IMR-90 (cell line): ENCODE measurements at regions not wholly inside any gene's neighbourhood (a gene's known extent, or its start where the extent isn't known, plus 50 kb on each side); places are given as distances from the start of the nearest gene placed in this dataset.

Experiments used
- ATAC-seq: fragments of 200-7000 bp; cut with Tn5 transposase; 2 replicates; pipeline ENCODE4 v1.9.1; 2020; ENCODE audit warnings: low read depth, mild to moderate bottlenecking, moderate library complexity
- BruUV-seq: library from RNA; stranded (reverse); fragments of 400-500 nt; replicated peaks from 2 replicates; lab custom pipeline; 2021; lab: Mats Ljungman, UMichigan
- CTCF ChIA-PET: fragments of 300-600 bp; formaldehyde crosslinking; extraction: SDS; loops from one replicate; lab custom pipeline; 2021; ENCODE audit warnings: antibody characterized with exemption; lab: Yijun Ruan, JAX
- POLR2A ChIA-PET: fragments of 300-600 bp; sonication (Branson Sonifier 250); formaldehyde crosslinking; loops from one replicate; lab custom pipeline; 2022; ENCODE audit warnings: antibody characterized with exemption; ENCODE audit not compliant: unreplicated experiment; lab: Charles Lee
- DNase-seq: peaks from one replicate; pipeline ENCODE4 v3.0.0; 2013
- H2AFZ ChIP-seq: replicated peaks from 2 replicates; pipeline ENCODE3; 2013; ENCODE audit warnings: low read length, mild to moderate bottlenecking; ENCODE audit not compliant: poor library complexity
- H2AK5ac ChIP-seq: 2 replicates; pipeline ENCODE4 v1.6.1; 2013; ENCODE audit warnings: low read depth, low read length, inconsistent platforms
- H2AK9ac ChIP-seq: replicated peaks from 2 replicates; pipeline ENCODE3; 2013; ENCODE audit warnings: mild to moderate bottlenecking, low read depth, low read length, moderate library complexity; ENCODE audit not compliant: poor library complexity
- H2BK120ac ChIP-seq: 2 replicates; pipeline ENCODE4 v1.6.1; 2013; ENCODE audit warnings: low read depth, low read length, inconsistent platforms
- H2BK15ac ChIP-seq: 3 replicates; pipeline ENCODE4 v1.6.1; 2013; ENCODE audit warnings: low read depth, low read length, inconsistent platforms
- H2BK20ac ChIP-seq: 2 replicates; pipeline ENCODE4 v1.6.1; 2013; ENCODE audit warnings: low read depth, mild to moderate bottlenecking, inconsistent platforms, low read length, moderate library complexity
- H2BK5ac ChIP-seq: 2 replicates; pipeline ENCODE4 v1.6.1; 2013; ENCODE audit warnings: mild to moderate bottlenecking, low read depth, low read length, inconsistent platforms; ENCODE audit not compliant: poor library complexity, severe bottlenecking
- H3K14ac ChIP-seq: replicated peaks from 2 replicates; pipeline ENCODE4 v1.6.1; 2013; ENCODE audit warnings: low read depth, low read length, inconsistent platforms
- H3K18ac ChIP-seq: 2 replicates; pipeline ENCODE4 v1.6.1; 2013; ENCODE audit warnings: low read depth, low read length, control low read depth
- H3K23ac ChIP-seq: 2 replicates; pipeline ENCODE4 v1.6.1; 2013; ENCODE audit warnings: low read depth, low read length, inconsistent platforms
- H3K27ac ChIP-seq: 2 replicates; pipeline ENCODE4 v1.5.1; 2013; ENCODE audit warnings: mild to moderate bottlenecking, control low read depth, low read length; ENCODE audit not compliant: insufficient read depth
- H3K27me3 ChIP-seq: 2 replicates; pipeline ENCODE4 v1.6.1; 2013; ENCODE audit warnings: low read length; ENCODE audit not compliant: control insufficient read depth, insufficient read depth
- H3K36me3 ChIP-seq: 2 replicates; pipeline ENCODE4 v1.6.1; 2013; ENCODE audit warnings: low read length, mixed read lengths; ENCODE audit not compliant: control insufficient read depth, insufficient read depth
- H3K4ac ChIP-seq: 2 replicates; pipeline ENCODE4 v1.6.1; 2013; ENCODE audit warnings: low read depth, low read length, inconsistent platforms
- H3K4me1 ChIP-seq: 2 replicates; pipeline ENCODE4 v1.6.1; 2013; ENCODE audit warnings: low read length, mixed read lengths; ENCODE audit not compliant: control insufficient read depth, insufficient read depth
- H3K4me2 ChIP-seq: 2 replicates; pipeline ENCODE4 v1.6.1; 2013; ENCODE audit warnings: low read depth, mild to moderate bottlenecking, control low read depth, low read length, moderate library complexity
- H3K4me3 ChIP-seq: 2 replicates; pipeline ENCODE4 v1.5.1; 2013; ENCODE audit warnings: low read depth, mild to moderate bottlenecking, control low read depth, low read length, moderate library complexity; ENCODE audit not compliant: insufficient read depth
- H3K56ac ChIP-seq: 2 replicates; pipeline ENCODE4 v1.6.1; 2013; ENCODE audit warnings: low read length, inconsistent platforms; ENCODE audit not compliant: insufficient read depth; ENCODE audit errors: extremely low read depth
- H3K79me1 ChIP-seq, 2 experiments: 2 replicates each; pipeline ENCODE4 v1.6.1; 2013; ENCODE audit warnings: low read length in 2 of 2, inconsistent platforms in 1 of 2, low read depth in 1 of 2
- H3K9ac ChIP-seq: 2 replicates; pipeline ENCODE4 v1.6.1; 2013; ENCODE audit warnings: low read depth, low read length, control low read depth
- H3K9me1 ChIP-seq: 2 replicates; pipeline ENCODE4 v1.6.1; 2013; ENCODE audit warnings: low read length, inconsistent platforms; ENCODE audit not compliant: insufficient read depth
- H3K9me3 ChIP-seq: 2 replicates; pipeline ENCODE4 v1.6.1; 2013; ENCODE audit warnings: low read length; ENCODE audit not compliant: control insufficient read depth, insufficient read depth
- H4K20me1 ChIP-seq: 2 replicates; pipeline ENCODE4 v1.6.1; 2013; ENCODE audit warnings: low read length, inconsistent platforms; ENCODE audit not compliant: insufficient read depth
- H4K5ac ChIP-seq: 2 replicates; pipeline ENCODE4 v1.6.1; 2013; ENCODE audit warnings: mild to moderate bottlenecking, low read depth, low read length, control low read depth
- H4K8ac ChIP-seq, 2 experiments: 2 replicates each; pipeline ENCODE4 v1.6.1; 2013; ENCODE audit warnings: low read depth in 2 of 2, low read length in 2 of 2, control low read depth in 1 of 2, inconsistent platforms in 1 of 2
- H4K91ac ChIP-seq: 2 replicates; pipeline ENCODE4 v1.6.1; 2013; ENCODE audit warnings: low read depth, low read length, inconsistent platforms; ENCODE audit not compliant: insufficient read depth
- CTCF ChIP-seq: conservative IDR thresholded peaks from 2 replicates; pipeline ENCODE4 v1.5.1; 2012; ENCODE audit warnings: mild to moderate bottlenecking, low read depth, low read length, improper control_type of control experiment
- FOS ChIP-seq: fragments of 150-350 bp; IDR thresholded peaks from 2 replicates; pipeline ENCODE4 v1.6.1; 2016; ENCODE audit warnings: low read depth, low read length
- NFE2L2 ChIP-seq: fragments of 150-350 bp; IDR thresholded peaks from 2 replicates; pipeline ENCODE4 v1.6.1; 2016; ENCODE audit warnings: low read depth, mild to moderate bottlenecking, low read length
- WGBS, 2 experiments: methylation state at CpG; one replicate each; pipeline versions ENCODE4 v1.1.5 to v1.1.7; 2013; ENCODE audit warnings: missing lambda C conversion rate in 2 of 2; ENCODE audit not compliant: insufficient read length in 1 of 2; ENCODE audit errors: extremely low coverage in 2 of 2; 5-methylcytosine and 5-hydroxymethylcytosine counted together
- dilution Hi-C: fragments of 300-500 bp; cut with HindIII; formaldehyde crosslinking; loops from one replicate; pipeline ENCODE4 v1.14.3; 2018; ENCODE audit warnings: low sequenced_read_pairs; ENCODE audit not compliant: unreplicated experiment
- in situ Hi-C: fragments of 300-500 bp; cut with MboI; formaldehyde crosslinking; loops from 3 replicates; pipeline ENCODE4 v1.14.3; 2019; ENCODE audit warnings: low sequenced_read_pairs, inconsistent platforms, mixed read lengths
- intact Hi-C: fragments of 100-400 bp; cut with micrococcal nuclease; formaldehyde crosslinking; loops from 2 replicates; pipeline ENCODE4 v1.10.0; 2022

- ChIA-PET POLR2A (no interaction called here), CTCF (interaction anchor here (0.6 to 1.1 kb wide), 2 partner anchors 15 to 61 kb away, joined by 3 to 4 read pairs; no protein-coding TSS in a partner anchor)
- Histone ChIP-seq H4K8ac (no peak overlapping the region), H3K4me3 (no peak overlapping the region), H2BK120ac (no peak overlapping the region), H3K9me3 (no peaks in the 10 kb centered on the region), H3K27ac (no peak overlapping the region), H3K9me1 (no peaks in the 10 kb centered on the region; the same call in 1 of the 2 replicates), H3K56ac (no peak overlapping the region), H4K20me1 (no peaks in the 10 kb centered on the region), H3K79me1 (no peaks in the 10 kb centered on the region), H3K36me3 (no peaks in the 10 kb centered on the region), H3K27me3 (no peaks in the 10 kb centered on the region), H2AK9ac (no peak overlapping the region), H2BK20ac (no peak overlapping the region), H3K4me1 (no peaks in the 10 kb centered on the region), H3K4ac (no peak overlapping the region), H3K18ac (no peak overlapping the region), H2AK5ac (no peak overlapping the region), H3K23ac (no peak overlapping the region; the same call in 1 of the 2 replicates), H4K91ac (no peak overlapping the region), H2BK5ac (no peak overlapping the region), H4K5ac (no peak overlapping the region), H3K4me2 (no peak overlapping the region), H2AFZ (no peak overlapping the region), H3K9ac (no peak overlapping the region), H3K14ac (no peak overlapping the region), H2BK15ac (no peak overlapping the region; the same call in 2 of the 3 replicates)
- DNase-seq (no peak), ATAC-seq (no peak)
- dilution Hi-C loops (no loop called here), in situ Hi-C loops (no loop called here), intact Hi-C loops (no loop called here)
- WGBS, 2 experiments, result no CpG with 5 or more reads among the region's 3 CpGs
- no TSS peak for BruUV-seq
- TF ChIP-seq NFE2L2, result no peak
- TF ChIP-seq FOS, result no peak
- TF ChIP-seq CTCF, result no peak
These were observed 90.7 kb upstream of the ATP2B1 start for GRCh38 chr12:89799316-89799715.
